Kidney (tissue), 13 donors: ENCODE measurements at regions not wholly inside any gene's neighbourhood (a gene's known extent, or its start where the extent isn't known, plus 50 kb on each side); places are given as distances from the start of the nearest gene placed in this dataset.

Experiments
- DNase-seq, 5 donors: peaks; one replicate each; pipeline ENCODE4 v3.0.0-alpha.2; 2013 to 2020
- FAIRE-seq: peaks from 2 replicates; lab custom pipeline; 2012; peaks lifted over from hg19 to GRCh38; lab: Jason Lieb, UNC
- H3K27ac ChIP-seq, 2 donors: one replicate each; pipeline ENCODE4 v1.7.0; 2013; ENCODE audit warnings: low read depth in 2 of 2, low read length in 2 of 2, inconsistent platforms in 1 of 2
- H3K27me3 ChIP-seq: one replicate; pipeline ENCODE4 v1.7.1; 2013; ENCODE audit warnings: low read length, inconsistent platforms; ENCODE audit not compliant: control insufficient read depth, insufficient read depth
- H3K36me3 ChIP-seq, 3 donors: one replicate each; pipeline versions ENCODE4 v1.7.0 to v1.7.1; 2013; ENCODE audit warnings: low read length in 3 of 3, control low read depth in 1 of 3, inconsistent platforms in 1 of 3; ENCODE audit not compliant: insufficient read depth in 3 of 3, control insufficient read depth in 2 of 3
- H3K4me1 ChIP-seq, 3 donors: one replicate each; pipeline versions ENCODE4 v1.7.0 to v1.7.1; 2013; ENCODE audit warnings: low read length in 3 of 3, inconsistent platforms in 1 of 3, low read depth in 1 of 3; ENCODE audit not compliant: control insufficient read depth in 2 of 3, insufficient read depth in 2 of 3
- H3K4me3 ChIP-seq, 3 donors: one replicate each; pipeline versions ENCODE4 v1.7.0 to v1.8.1; 2013; ENCODE audit warnings: low read length in 3 of 3, control low read depth in 1 of 3, inconsistent platforms in 1 of 3
- H3K9ac ChIP-seq, 3 donors: one replicate each; pipeline versions ENCODE4 v1.7.0 to v1.7.1; 2013; ENCODE audit warnings: low read length in 3 of 3, control low read depth in 1 of 3, inconsistent platforms in 1 of 3
- H3K9me3 ChIP-seq, 3 donors: one replicate each; pipeline versions ENCODE4 v1.7.0 to v1.7.1; 2013; ENCODE audit warnings: low read length in 3 of 3, control low read depth in 1 of 3, inconsistent platforms in 1 of 3; ENCODE audit not compliant: control insufficient read depth in 2 of 3, insufficient read depth in 1 of 3
- CTCF ChIP-seq: IDR thresholded peaks from 3 replicates; pipeline ENCODE4 v1.5.1; 2012; ENCODE audit warnings: mild to moderate bottlenecking, moderate library complexity, borderline replicate concordance; ENCODE audit not compliant: insufficient read depth; ENCODE audit errors: extremely low read depth
- intact Hi-C: fragments of 100-400 bp; cut with DNase I; formaldehyde crosslinking; loops from one replicate; pipeline ENCODE4 v1.11.1; 2022
- donor health status: control.
- donor health status: control.
- donor health status: control.
- donor health status: control.
- donor health status: control.
- donor health status: DM: yes; HTN: yes; CAD: no.
- donor health status: Normal renal cell carcinoma (clear cell type).

DNA sequence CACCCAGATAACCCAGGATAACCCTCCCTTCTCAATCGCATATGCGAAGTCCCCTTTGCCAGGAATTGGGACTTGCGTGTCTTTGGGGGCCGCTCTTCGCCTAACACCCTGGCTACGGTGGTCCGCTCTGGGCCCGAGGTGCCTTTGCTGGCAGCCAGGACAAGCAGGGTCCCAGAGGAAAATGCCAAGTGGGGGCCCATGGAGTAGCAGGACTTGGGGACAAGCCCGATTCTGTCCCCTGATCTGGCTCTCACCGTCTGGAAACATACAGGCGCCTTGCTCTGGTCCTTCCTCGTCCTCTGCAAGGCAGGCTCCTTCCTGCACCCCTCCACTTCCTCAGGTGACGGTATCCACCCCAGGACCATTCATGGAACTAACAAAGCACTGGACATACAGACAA, 78.1 kb upstream of the UNC5A start:
- Histone ChIP-seq H3K27ac (no peak overlapping the region), H3K9me3 (no peaks in the 10 kb centered on the region), H3K27me3 (no peaks in the 10 kb centered on the region), H3K4me1 (no peaks in the 10 kb centered on the region), H3K4me3 (no peak overlapping the region), H3K36me3 (no peaks in the 10 kb centered on the region), H3K9ac (no peak overlapping the region)
- intact Hi-C loops: no loop called here
- DNase-seq (peak in 1 of 5 donors; percentile 40), FAIRE-seq (no peak)
- TF ChIP-seq CTCF: no peak

DNA sequence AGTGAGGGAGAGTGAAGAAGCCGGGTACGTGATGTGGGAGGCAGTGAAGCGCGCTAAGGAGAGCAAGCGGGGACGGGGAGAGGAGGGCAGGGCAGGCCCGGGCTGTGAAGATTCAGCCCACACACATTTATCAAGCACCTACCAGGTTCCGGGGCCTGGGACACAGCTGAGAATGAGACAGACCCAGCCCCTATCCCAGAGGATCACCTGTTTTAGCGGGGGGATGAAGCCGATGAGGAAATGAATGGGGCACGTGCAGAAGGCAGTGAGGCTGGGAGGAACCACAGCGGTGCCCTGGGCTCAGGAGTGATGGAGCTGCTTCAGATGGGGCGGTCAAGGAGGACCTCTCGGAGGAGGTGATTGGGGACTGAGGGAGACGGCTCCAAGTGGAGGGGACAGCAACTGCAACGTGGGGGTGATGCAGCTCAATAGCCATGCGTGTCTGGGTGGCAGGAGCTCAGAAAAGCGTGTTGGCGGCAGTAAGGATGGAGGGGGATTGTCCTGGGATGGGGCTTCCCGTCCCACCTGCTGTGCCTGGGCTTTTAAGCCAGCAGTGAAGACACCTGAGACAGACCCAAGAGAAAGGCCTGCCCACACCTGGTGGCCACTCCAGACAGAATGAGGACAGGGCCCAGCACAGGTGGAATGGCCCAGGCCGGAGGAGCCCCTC, 77.5 kb upstream of the UNC5A start:
- Histone ChIP-seq H3K27me3 (no peaks in the 10 kb centered on the region), H3K4me1 (no peaks in the 10 kb centered on the region), H3K27ac (no peak overlapping the region), H3K9me3 (no peaks in the 10 kb centered on the region), H3K9ac (no peak overlapping the region), H3K4me3 (no peak overlapping the region), H3K36me3 (no peaks in the 10 kb centered on the region)
- intact Hi-C loops: no loop called here
- DNase-seq (peak in 2 of 5 donors; percentile 16 to 52), FAIRE-seq (no peak)
- no peak for TF ChIP-seq CTCF

- no peak for TF ChIP-seq CTCF
- no peak for FAIRE-seq
These were observed 76.7 kb upstream of the UNC5A start for GRCh38 chr5:176733406-176734262.

More at GRCh38 chr5:176733406-176734262, 76.7 kb upstream of the UNC5A start:
- intact Hi-C loops: no loop called here
- peak in 2 of 5 donors; percentile 21 to 49 for DNase-seq
- Histone ChIP-seq H3K9me3 (no peaks in the 10 kb centered on the region), H3K27me3 (no peaks in the 10 kb centered on the region), H3K36me3 (no peaks in the 10 kb centered on the region), H3K4me3 (no peak overlapping the region), H3K4me1 (no peaks in the 10 kb centered on the region), H3K9ac (no peak overlapping the region), H3K27ac (no peak overlapping the region)
